ENCODE measurements at regions not wholly inside any gene's neighbourhood (a gene's known extent, or its start where the extent isn't known, plus 50 kb on each side); places are given as distances from the start of the nearest gene placed in this dataset.

GRCh38 chr13:89846926-89847585 lies 1500.4 kb upstream of the MIR17HG start:
- TF ChIP-seq CTCF (IDR thresholded peaks at IDR 0.05 in 2 of 3, conservative IDR thresholded peaks at IDR 0.05 in 1 of 3; ENCODE audit: insufficient read depth in 2 of 3, low read depth in 1 of 3, low read length in 3 of 3) = no peak
- TF ChIP-seq HES1 (IDR thresholded peaks at IDR 0.05; ENCODE audit: low read depth) = no peak
- TF ChIP-seq GATA2 (CRISPR knock-in tag; IDR thresholded peaks at IDR 0.05) = no peak
- TF ChIP-seq ZSCAN29 (IDR thresholded peaks at IDR 0.05) = no peak
- no peak for TF ChIP-seq ZBTB5 (IDR thresholded peaks at IDR 0.05)
- TF ChIP-seq NUFIP1 (IDR thresholded peaks at IDR 0.05; ENCODE audit: partially characterized antibody) = no peak
- no peak for TF ChIP-seq XRCC4 (IDR thresholded peaks at IDR 0.05; ENCODE audit: extremely low read depth, insufficient read depth, insufficient read length)
- no peak for TF ChIP-seq ZNF324 (CRISPR knock-in tag; IDR thresholded peaks at IDR 0.05)
- TF ChIP-seq PREB (CRISPR knock-in tag; IDR thresholded peaks at IDR 0.05) = no peak
- no peak for TF ChIP-seq GTF3C2 (IDR thresholded peaks at IDR 0.05; ENCODE audit: borderline replicate concordance, extremely low read depth, insufficient read length)
- no peak for TF ChIP-seq MBD1 (CRISPR knock-in tag; IDR thresholded peaks at IDR 0.05)
- no peak for TF ChIP-seq POLR2A (conservative IDR thresholded peaks at IDR 0.05)
- TF ChIP-seq HMBOX1 (IDR thresholded peaks at IDR 0.05) = no peak

Data from K562 (cell line).